ENCODE measurements at regions not wholly inside any gene's neighbourhood (a gene's known extent, or its start where the extent isn't known, plus 50 kb on each side); places are given as distances from the start of the nearest gene placed in this dataset.

- Histone ChIP-seq H3K27ac (no peak overlapping the region), H3K27me3 (no peaks in the 10 kb centered on the region), H3K4me1 (peaks cover 6 to 12% of the 10 kb centered on the region in 2 donors), H3K36me3 (no peaks in the 10 kb centered on the region), H3K4me3 (replicated peaks in 1 of 3) (no peak overlapping the region), H3K9me3 (no peaks in the 10 kb centered on the region)
- peak; percentile 43 to 51 for DNase-seq
- TF ChIP-seq POLR2A (IDR thresholded peaks at IDR 0.05) = no peak
- no peak for TF ChIP-seq CTCF (IDR thresholded peaks at IDR 0.05)
- WGBS, 2 donors = 50 to 55% methylated on average over 9 of the region's 9 CpGs
- intact Hi-C loops (cut with DNase I) = no loop called here
Observed at GRCh38 chr13:109844396-109844795, 58.0 kb upstream of the IRS2 start.

GRCh38 chr13:109843695-109844094 lies 57.3 kb upstream of the IRS2 start:
- Histone ChIP-seq H3K36me3 (no peaks in the 10 kb centered on the region), H3K9me3 (no peaks in the 10 kb centered on the region), H3K27ac (no peak overlapping the region), H3K4me3 (replicated peaks in 1 of 3) (no peak overlapping the region), H3K4me1 (peaks cover 2 to 7% of the 10 kb centered on the region in 2 donors), H3K27me3 (no peaks in the 10 kb centered on the region)
- WGBS, 2 donors = 86 to 93% methylated on average over 8 of the region's 8 CpGs
- DNase-seq = no peak
- TF ChIP-seq CTCF (IDR thresholded peaks at IDR 0.05) = no peak
- no peak for TF ChIP-seq POLR2A (IDR thresholded peaks at IDR 0.05)
- intact Hi-C loops (cut with DNase I) = no loop called here

- DNase-seq = no peak
- H3K4me3 ChIP-seq (replicated peaks in 1 of 3) = no peak overlapping the region
- no peaks in the 10 kb centered on the region for H3K27me3 ChIP-seq
- H3K9me3 ChIP-seq = no peaks in the 10 kb centered on the region
- 81 to 89% methylated on average over 6 of the region's 6 CpGs for WGBS, 2 donors
- H3K36me3 ChIP-seq = no peaks in the 10 kb centered on the region
- H3K27ac ChIP-seq = no peak overlapping the region
- TF ChIP-seq POLR2A (IDR thresholded peaks at IDR 0.05) = no peak
- TF ChIP-seq CTCF (IDR thresholded peaks at IDR 0.05) = no peak
- peaks cover 0 to 4% of the 10 kb centered on the region in 2 donors for H3K4me1 ChIP-seq
- intact Hi-C loops (cut with DNase I) = no loop called here
Observed at GRCh38 chr13:109842212-109842920, 56.0 kb upstream of the IRS2 start.

- intact Hi-C loops (cut with DNase I) = no loop called here
- H3K36me3 ChIP-seq = no peaks in the 10 kb centered on the region
- TF ChIP-seq POLR2A (IDR thresholded peaks at IDR 0.05) = no peak
- no peak for TF ChIP-seq CTCF (IDR thresholded peaks at IDR 0.05)
- H3K4me3 ChIP-seq (replicated peaks in 1 of 3) = no peak overlapping the region
- WGBS, 2 donors = 90 to 94% methylated on average over 4 of the region's 4 CpGs
- H3K9me3 ChIP-seq = no peaks in the 10 kb centered on the region
- no peak overlapping the region for H3K27ac ChIP-seq
- H3K4me1 ChIP-seq = peaks cover 0 to 4% of the 10 kb centered on the region in 2 donors
- no peak for DNase-seq
- no peaks in the 10 kb centered on the region for H3K27me3 ChIP-seq
Observed at GRCh38 chr13:109840893-109841287, 54.5 kb upstream of the IRS2 start.

GRCh38 chr13:109840201-109840892 lies 54.0 kb upstream of the IRS2 start:
- intact Hi-C loops (cut with DNase I) = no loop called here
- TF ChIP-seq CTCF (IDR thresholded peaks at IDR 0.05) (no peak), POLR2A (IDR thresholded peaks at IDR 0.05) (no peak)

More at GRCh38 chr13:109840201-109840892, 54.0 kb upstream of the IRS2 start:
- Histone ChIP-seq H3K36me3 (no peaks in the 10 kb centered on the region), H3K9me3 (no peaks in the 10 kb centered on the region), H3K27me3 (no peaks in the 10 kb centered on the region), H3K4me3 (replicated peaks in 1 of 3) (no peak overlapping the region), H3K4me1 (peaks cover 0 to 4% of the 10 kb centered on the region in 2 donors), H3K27ac (no peak overlapping the region)
- WGBS, 2 donors = 74 to 77% methylated on average over 9 of the region's 9 CpGs
- no peak for DNase-seq

Measured in thyroid gland (tissue), 4 donors.